Body of pancreas (tissue), 4 donors: ENCODE measurements at regions not wholly inside any gene's neighbourhood (a gene's known extent, or its start where the extent isn't known, plus 50 kb on each side); places are given as distances from the start of the nearest gene placed in this dataset.

Experiments
- POLR2A ChIP-seq, 3 donors: fragments of 450-650 bp; IDR thresholded peaks; one replicate each; pipeline ENCODE4 v1.6.1; 2016; ENCODE audit warnings: antibody characterized with exemption in 3 of 3, mild to moderate bottlenecking in 2 of 3
- TF ChIP-seq, protein P1 (sequence below), 7 experiments: fragments of 450-650 bp in 4 of 7; fragments of 200-600 bp in 3 of 7; sonication (generic) in 3 of 7; IDR thresholded peaks; one replicate each; pipeline ENCODE4 v1.5.1; 2016 to 2019; ENCODE audit warnings: antibody characterized with exemption in 7 of 7

DNA sequence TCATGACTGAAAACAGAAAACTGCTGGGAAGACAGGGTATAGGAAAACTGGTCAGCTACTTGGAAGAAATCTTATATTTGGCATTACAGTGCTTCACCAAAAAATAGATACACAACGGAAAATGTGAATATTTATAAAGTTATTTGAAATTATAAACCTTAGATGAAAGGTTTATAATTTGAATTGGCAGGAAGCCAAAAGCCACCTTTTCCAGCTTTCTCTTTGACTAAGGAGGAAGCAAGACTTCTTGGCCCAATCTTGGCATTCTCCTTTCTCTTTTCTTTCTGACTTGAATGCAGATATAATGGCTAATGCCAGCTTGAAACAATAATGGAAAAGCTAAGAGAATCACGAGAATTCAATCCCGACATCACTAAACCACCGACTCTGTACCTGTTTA lies 196.5 kb upstream of the PIK3C3 start:
- TF ChIP-seq, protein P1, sequence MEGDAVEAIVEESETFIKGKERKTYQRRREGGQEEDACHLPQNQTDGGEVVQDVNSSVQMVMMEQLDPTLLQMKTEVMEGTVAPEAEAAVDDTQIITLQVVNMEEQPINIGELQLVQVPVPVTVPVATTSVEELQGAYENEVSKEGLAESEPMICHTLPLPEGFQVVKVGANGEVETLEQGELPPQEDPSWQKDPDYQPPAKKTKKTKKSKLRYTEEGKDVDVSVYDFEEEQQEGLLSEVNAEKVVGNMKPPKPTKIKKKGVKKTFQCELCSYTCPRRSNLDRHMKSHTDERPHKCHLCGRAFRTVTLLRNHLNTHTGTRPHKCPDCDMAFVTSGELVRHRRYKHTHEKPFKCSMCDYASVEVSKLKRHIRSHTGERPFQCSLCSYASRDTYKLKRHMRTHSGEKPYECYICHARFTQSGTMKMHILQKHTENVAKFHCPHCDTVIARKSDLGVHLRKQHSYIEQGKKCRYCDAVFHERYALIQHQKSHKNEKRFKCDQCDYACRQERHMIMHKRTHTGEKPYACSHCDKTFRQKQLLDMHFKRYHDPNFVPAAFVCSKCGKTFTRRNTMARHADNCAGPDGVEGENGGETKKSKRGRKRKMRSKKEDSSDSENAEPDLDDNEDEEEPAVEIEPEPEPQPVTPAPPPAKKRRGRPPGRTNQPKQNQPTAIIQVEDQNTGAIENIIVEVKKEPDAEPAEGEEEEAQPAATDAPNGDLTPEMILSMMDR (IDR thresholded peaks at IDR 0.05): no peak
- TF ChIP-seq POLR2A (IDR thresholded peaks at IDR 0.05): no peak
